ENCODE measurements at regions not wholly inside any gene's neighbourhood (a gene's known extent, or its start where the extent isn't known, plus 50 kb on each side); places are given as distances from the start of the nearest gene placed in this dataset.

DNA sequence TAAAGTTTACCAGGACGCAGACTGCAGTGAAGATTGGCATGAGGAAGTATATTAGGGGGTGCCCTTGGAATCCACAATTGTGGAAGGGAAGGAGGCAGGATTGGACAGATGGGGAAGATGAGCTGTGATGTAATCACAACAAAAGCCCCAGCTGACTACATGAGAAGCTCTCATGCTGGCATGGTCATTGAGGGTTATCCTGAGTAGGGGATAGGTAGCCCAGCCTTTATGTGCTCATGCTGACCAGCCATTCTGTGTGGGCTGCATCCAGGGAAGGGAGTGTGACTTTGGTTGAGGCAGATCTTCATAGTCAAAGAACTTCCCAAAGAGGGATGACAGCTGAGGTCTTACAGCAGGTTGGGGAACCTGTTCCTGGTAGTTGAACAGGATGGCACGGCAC, 52.0 kb upstream of the RANBP6 start:
- H3K4me1 ChIP-seq (ENCODE audit: insufficient read depth, poor library complexity, severe bottlenecking): no peaks in the 10 kb centered on the region
- DNase-seq (ENCODE audit: low spot score) (no peak), ATAC-seq (ENCODE audit: low read depth) (no peak)
- no peaks in the 10 kb centered on the region for H3K27me3 ChIP-seq (ENCODE audit: insufficient read depth, poor library complexity, severe bottlenecking)
- no peak overlapping the region for H3K4me3 ChIP-seq (ENCODE audit: severe bottlenecking)
- no peaks in the 10 kb centered on the region for H3K9me3 ChIP-seq (ENCODE audit: severe bottlenecking)
- H3K27ac ChIP-seq (ENCODE audit: poor library complexity, severe bottlenecking): no peak overlapping the region
- TF ChIP-seq, protein P1, sequence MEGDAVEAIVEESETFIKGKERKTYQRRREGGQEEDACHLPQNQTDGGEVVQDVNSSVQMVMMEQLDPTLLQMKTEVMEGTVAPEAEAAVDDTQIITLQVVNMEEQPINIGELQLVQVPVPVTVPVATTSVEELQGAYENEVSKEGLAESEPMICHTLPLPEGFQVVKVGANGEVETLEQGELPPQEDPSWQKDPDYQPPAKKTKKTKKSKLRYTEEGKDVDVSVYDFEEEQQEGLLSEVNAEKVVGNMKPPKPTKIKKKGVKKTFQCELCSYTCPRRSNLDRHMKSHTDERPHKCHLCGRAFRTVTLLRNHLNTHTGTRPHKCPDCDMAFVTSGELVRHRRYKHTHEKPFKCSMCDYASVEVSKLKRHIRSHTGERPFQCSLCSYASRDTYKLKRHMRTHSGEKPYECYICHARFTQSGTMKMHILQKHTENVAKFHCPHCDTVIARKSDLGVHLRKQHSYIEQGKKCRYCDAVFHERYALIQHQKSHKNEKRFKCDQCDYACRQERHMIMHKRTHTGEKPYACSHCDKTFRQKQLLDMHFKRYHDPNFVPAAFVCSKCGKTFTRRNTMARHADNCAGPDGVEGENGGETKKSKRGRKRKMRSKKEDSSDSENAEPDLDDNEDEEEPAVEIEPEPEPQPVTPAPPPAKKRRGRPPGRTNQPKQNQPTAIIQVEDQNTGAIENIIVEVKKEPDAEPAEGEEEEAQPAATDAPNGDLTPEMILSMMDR (IDR thresholded peaks at IDR 0.05; ENCODE audit: poor library complexity, severe bottlenecking): no peak
- no peaks in the 10 kb centered on the region for H3K36me3 ChIP-seq (ENCODE audit: low read depth)

Measured in RWPE2 (cell line).